ENCODE measurements at regions not wholly inside any gene's neighbourhood (a gene's known extent, or its start where the extent isn't known, plus 50 kb on each side); places are given as distances from the start of the nearest gene placed in this dataset.
"Not testable (repeated sequence)": the region's sequence is repeated elsewhere in the genome, so short reads cannot be mapped to it uniquely, and the experiment has no call there.

GRCh38 chr5:53411388-53411787, 69.0 kb upstream of the FST start:
- BruUV-seq (replicated peaks): no TSS peak
- no peaks in the 10 kb centered on the region for H3K27me3 ChIP-seq (replicated peaks; ENCODE audit: insufficient read depth, low read depth, low read length, poor library complexity)
- H3K27ac ChIP-seq (ENCODE audit: low read depth, low read length, poor library complexity, severe bottlenecking): no peak overlapping the region
- POLR2A ChIA-PET (ENCODE audit: low non-redundant PET): no interaction called here
- H3K4me1 ChIP-seq (ENCODE audit: insufficient read depth, low read length, poor library complexity, severe bottlenecking): no peaks in the 10 kb centered on the region
- no peaks in the 10 kb centered on the region for H3K36me3 ChIP-seq (ENCODE audit: insufficient read depth, low read length, poor library complexity, severe bottlenecking)
- H3K4me3 ChIP-seq (ENCODE audit: low read depth, low read length, poor library complexity, severe bottlenecking): no peak overlapping the region
- TF ChIP-seq CTCF (conservative IDR thresholded peaks at IDR 0.05; ENCODE audit: low read depth, low read length): no peak
- no peak for TF ChIP-seq EZH2 (IDR thresholded peaks at IDR 0.05; ENCODE audit: borderline replicate concordance, low read depth, low read length, poor library complexity, severe bottlenecking)
- no peak for DNase-seq (ENCODE audit: low spot score)
- no peaks in the 10 kb centered on the region for H3K9me3 ChIP-seq (ENCODE audit: low read depth, low read length, poor library complexity, severe bottlenecking)
- CTCF ChIA-PET: no interaction called here
- intact Hi-C loops (cut with micrococcal nuclease; ENCODE audit: unreplicated experiment): no loop called here

- H3K27me3 ChIP-seq (replicated peaks; ENCODE audit: insufficient read depth, low read depth, low read length, poor library complexity); H3K36me3 ChIP-seq (ENCODE audit: insufficient read depth, low read length, poor library complexity, severe bottlenecking); DNase-seq (ENCODE audit: low spot score); H3K27ac ChIP-seq (ENCODE audit: low read depth, low read length, poor library complexity, severe bottlenecking); POLR2A ChIA-PET (ENCODE audit: low non-redundant PET); intact Hi-C loops (cut with micrococcal nuclease; ENCODE audit: unreplicated experiment); H3K4me1 ChIP-seq (ENCODE audit: insufficient read depth, low read length, poor library complexity, severe bottlenecking); CTCF ChIA-PET; H3K9me3 ChIP-seq (ENCODE audit: low read depth, low read length, poor library complexity, severe bottlenecking); H3K4me3 ChIP-seq (ENCODE audit: low read depth, low read length, poor library complexity, severe bottlenecking); BruUV-seq (replicated peaks): not testable (repeated sequence)
Measured at GRCh38 chr5:53412499-53412898, 67.9 kb upstream of the FST start.

- Histone ChIP-seq H3K4me1 (ENCODE audit: insufficient read depth, low read length, poor library complexity, severe bottlenecking) (no peaks in the 10 kb centered on the region), H3K27me3 (replicated peaks; ENCODE audit: insufficient read depth, low read depth, low read length, poor library complexity) (no peaks in the 10 kb centered on the region), H3K27ac (ENCODE audit: low read depth, low read length, poor library complexity, severe bottlenecking) (no peak overlapping the region), H3K36me3 (ENCODE audit: insufficient read depth, low read length, poor library complexity, severe bottlenecking) (no peaks in the 10 kb centered on the region), H3K4me3 (ENCODE audit: low read depth, low read length, poor library complexity, severe bottlenecking) (no peak overlapping the region), H3K9me3 (ENCODE audit: low read depth, low read length, poor library complexity, severe bottlenecking) (no peaks in the 10 kb centered on the region)
- BruUV-seq (replicated peaks): no TSS peak
- intact Hi-C loops (cut with micrococcal nuclease; ENCODE audit: unreplicated experiment): no loop called here
- no peak for DNase-seq (ENCODE audit: low spot score)
- TF ChIP-seq EZH2 (IDR thresholded peaks at IDR 0.05; ENCODE audit: borderline replicate concordance, low read depth, low read length, poor library complexity, severe bottlenecking) (no peak), CTCF (conservative IDR thresholded peaks at IDR 0.05; ENCODE audit: low read depth, low read length) (no peak)
- ChIA-PET POLR2A (ENCODE audit: low non-redundant PET) (no interaction called here), CTCF (no interaction called here)
Measured at GRCh38 chr5:53416144-53416738, 64.2 kb upstream of the FST start.

- TF ChIP-seq EZH2 (IDR thresholded peaks at IDR 0.05; ENCODE audit: borderline replicate concordance, low read depth, low read length, poor library complexity, severe bottlenecking) (no peak), CTCF (conservative IDR thresholded peaks at IDR 0.05; ENCODE audit: low read depth, low read length) (no peak)
- no peaks in the 10 kb centered on the region for H3K4me1 ChIP-seq (ENCODE audit: insufficient read depth, low read length, poor library complexity, severe bottlenecking)
- intact Hi-C loops (cut with micrococcal nuclease; ENCODE audit: unreplicated experiment): no loop called here
- H3K27me3 ChIP-seq (replicated peaks; ENCODE audit: insufficient read depth, low read depth, low read length, poor library complexity): no peaks in the 10 kb centered on the region
- no peaks in the 10 kb centered on the region for H3K9me3 ChIP-seq (ENCODE audit: low read depth, low read length, poor library complexity, severe bottlenecking)
- BruUV-seq (replicated peaks): no TSS peak
- CTCF ChIA-PET: no interaction called here
- DNase-seq (ENCODE audit: low spot score): no peak
- H3K27ac ChIP-seq (ENCODE audit: low read depth, low read length, poor library complexity, severe bottlenecking): no peak overlapping the region
- no peaks in the 10 kb centered on the region for H3K36me3 ChIP-seq (ENCODE audit: insufficient read depth, low read length, poor library complexity, severe bottlenecking)
- no peak overlapping the region for H3K4me3 ChIP-seq (ENCODE audit: low read depth, low read length, poor library complexity, severe bottlenecking)
- POLR2A ChIA-PET (ENCODE audit: low non-redundant PET): no interaction called here
Measured at GRCh38 chr5:53418409-53418808, 62.0 kb upstream of the FST start.
